K562 (cell line): ENCODE measurements at regions not wholly inside any gene's neighbourhood (a gene's known extent, or its start where the extent isn't known, plus 50 kb on each side); places are given as distances from the start of the nearest gene placed in this dataset.

Experiments used
- ATAC-seq: fragments of 200-7000 bp; cut with Tn5 transposase; 3 replicates; pipeline ENCODE4 v1.9.1; 2020; ENCODE audit warnings: moderate library complexity
- BruUV-seq: library from RNA; stranded (reverse); fragments of 400-500 nt; replicated peaks from 2 replicates; lab custom pipeline; 2021; lab: Mats Ljungman, UMichigan
- CTCF ChIA-PET: fragments of 300-600 bp; formaldehyde crosslinking; extraction: SDS; loops from one replicate; lab custom pipeline; 2021; ENCODE audit warnings: low intra/inter-chr PET ratio; lab: Yijun Ruan, JAX
- POLR2A ChIA-PET: fragments of 300-600, 350-650 bp; sonication (Branson Sonifier 250); formaldehyde crosslinking; extraction: SDS; loops from one replicate; lab custom pipeline; 2021; ENCODE audit warnings: antibody characterized with exemption, inconsistent platforms; lab: Yijun Ruan, JAX
- DNase-seq, 4 experiments: peaks; one replicate each; pipeline versions ENCODE4 v3.0.0 to v3.0.0-alpha.2; 2011 to 2018; ENCODE audit warnings: low spot score in 3 of 4, mixed read lengths in 3 of 4; ENCODE audit errors: extremely low read depth in 1 of 4
- FAIRE-seq: peaks from 2 replicates; lab custom pipeline; 2011; peaks lifted over from hg19 to GRCh38; lab: Jason Lieb, UNC
- H2AFZ ChIP-seq: 2 replicates; pipeline ENCODE4 v1.6.0; 2011; ENCODE audit warnings: low read depth, low read length, control low read depth, inconsistent platforms
- H3K27ac ChIP-seq: fragments of 200-600 bp; 3 replicates; pipeline ENCODE4 v1.8.0; 2011; ENCODE audit warnings: low read depth, mild to moderate bottlenecking, control low read depth, inconsistent platforms, low read length, moderate library complexity, mixed read lengths; ENCODE audit errors: extremely low read depth
- H3K27me3 ChIP-seq, 2 experiments: fragments of 300-600 bp in 1 of 2; 2 replicates in 1 of 2; 3 replicates in 1 of 2; pipeline versions ENCODE4 v1.6.0 to v1.8.0; 2011; ENCODE audit warnings: inconsistent platforms in 2 of 2, low read length in 2 of 2, mild to moderate bottlenecking in 1 of 2, mixed read lengths in 1 of 2, moderate library complexity in 1 of 2; ENCODE audit not compliant: control insufficient read depth in 2 of 2, insufficient read depth in 2 of 2
- H3K36me3 ChIP-seq: fragments of 300-600 bp; 3 replicates; pipeline ENCODE4 v1.8.0; 2011; ENCODE audit warnings: mild to moderate bottlenecking, low read length, inconsistent platforms; ENCODE audit not compliant: control insufficient read depth, insufficient read depth
- H3K4me1 ChIP-seq, 2 experiments: fragments of 200-600 bp in 1 of 2; replicated peaks in 1 of 2; 2 replicates in 1 of 2; 3 replicates in 1 of 2; pipeline versions ENCODE4 v1.5.1 to v1.8.0; 2011; ENCODE audit warnings: inconsistent platforms in 2 of 2, low read length in 2 of 2, mild to moderate bottlenecking in 1 of 2, mixed read lengths in 1 of 2, moderate library complexity in 1 of 2; ENCODE audit not compliant: control insufficient read depth in 2 of 2, insufficient read depth in 2 of 2
- H3K4me2 ChIP-seq: 2 replicates; pipeline ENCODE4 v1.6.1; 2011; ENCODE audit warnings: low read length, control low read depth, inconsistent platforms, mixed read lengths; ENCODE audit not compliant: insufficient read depth
- H3K4me3 ChIP-seq: fragments of 200-600 bp; sonication (generic), shearing (Covaris generic); 2 replicates; pipeline ENCODE4 v1.5.1; 2016; ENCODE audit warnings: control low read depth, inconsistent platforms
- H3K79me2 ChIP-seq: fragments of 200-600 bp; 3 replicates; pipeline ENCODE4 v1.8.0; 2011; ENCODE audit warnings: low read length, inconsistent platforms; ENCODE audit not compliant: control insufficient read depth, insufficient read depth
- H3K9ac ChIP-seq, 2 experiments: 2 replicates each; pipeline versions ENCODE4 v1.6.0 to v1.6.1; 2011; ENCODE audit warnings: low read depth in 2 of 2, low read length in 2 of 2, control low read depth in 1 of 2, inconsistent platforms in 1 of 2, mild to moderate bottlenecking in 1 of 2, mixed read lengths in 1 of 2; ENCODE audit not compliant: insufficient read depth in 1 of 2
- H3K9me1 ChIP-seq: one replicate; pipeline ENCODE4 v1.6.0; 2011; ENCODE audit warnings: inconsistent platforms, mild to moderate bottlenecking, low read length, moderate library complexity; ENCODE audit not compliant: control insufficient read depth, insufficient read depth
- H3K9me3 ChIP-seq: replicated peaks from 2 replicates; pipeline ENCODE4 v1.5.1; 2011; ENCODE audit warnings: low read depth, low read length, inconsistent platforms; ENCODE audit not compliant: control insufficient read depth, insufficient read depth
- H4K20me1 ChIP-seq: replicated peaks from 2 replicates; pipeline ENCODE4 v1.6.1; 2011; ENCODE audit warnings: low read length, inconsistent platforms, mixed read lengths; ENCODE audit not compliant: control insufficient read depth, insufficient read depth
- BHLHE40 ChIP-seq: IDR thresholded peaks from 2 replicates; pipeline ENCODE4 v1.6.1; 2011; ENCODE audit warnings: low read length, improper control_type of control experiment
- FOS ChIP-seq: IDR thresholded peaks from 3 replicates; pipeline ENCODE4 v1.6.1; 2011; ENCODE audit not compliant: insufficient read length; ENCODE audit errors: extremely low read depth
- KDM5B ChIP-seq: fragments of 200-600 bp; sonication (generic); IDR thresholded peaks from 2 replicates; pipeline ENCODE4 v1.6.1; 2012; ENCODE audit warnings: low read depth, mild to moderate bottlenecking, moderate library complexity, low read length, control low read depth, inconsistent platforms; ENCODE audit not compliant: insufficient replicate concordance
- NR2C1 ChIP-seq, 2 experiments: fragments of 450-650 bp; IDR thresholded peaks; 2 replicates each; pipeline ENCODE4 v1.6.1; 2017; ENCODE audit warnings: mild to moderate bottlenecking in 2 of 2, antibody characterized with exemption in 1 of 2, inconsistent platforms in 1 of 2, missing compliant biosample characterization in 1 of 2, missing genetic modification characterization in 1 of 2
- RBM22 ChIP-seq: fragments of 200-400 bp; formaldehyde crosslinking; IDR thresholded peaks from 2 replicates; pipeline ENCODE4 v1.6.1; 2018; ENCODE audit warnings: low read length, low read depth; ENCODE audit not compliant: poor library complexity, severe bottlenecking
- WHSC1 ChIP-seq: IDR thresholded peaks from one replicate; pipeline ENCODE4 v1.6.1; 2012; ENCODE audit warnings: low read length, control low read depth, inconsistent platforms
- YBX1 ChIP-seq: fragments of 450-650 bp; IDR thresholded peaks from 2 replicates; pipeline ENCODE4 v1.7.1; 2016; ENCODE audit warnings: mild to moderate bottlenecking
- ZNF699 ChIP-seq: fragments of 250-450 bp; sonication (Bioruptor Pico); IDR thresholded peaks from 2 replicates; pipeline ENCODE4 v1.8.0; 2021; ENCODE audit warnings: mild to moderate bottlenecking, moderate library complexity; ENCODE audit not compliant: insufficient replicate concordance
- ZSCAN32 ChIP-seq: fragments of 450-650 bp; formaldehyde crosslinking; IDR thresholded peaks from 2 replicates; pipeline ENCODE4 v1.4.0; 2020; ENCODE audit warnings: mild to moderate bottlenecking, moderate library complexity
- WGBS: fragments of 100-300 bp; shearing (Covaris generic); methylation state at CpG from one replicate; pipeline ENCODE4 v1.1.6; 2016; ENCODE audit warnings: low coverage, mixed read lengths; ENCODE audit not compliant: insufficient coverage; ENCODE audit errors: missing lambda C conversion rate; 5-methylcytosine and 5-hydroxymethylcytosine counted together
- in situ Hi-C: fragments of 300-500 bp; cut with MboI; formaldehyde crosslinking; loops from 4 replicates; pipeline ENCODE4 v1.15.0; 2018; ENCODE audit warnings: inconsistent platforms, mixed read lengths
- intact Hi-C: fragments of 100-400 bp; cut with micrococcal nuclease; formaldehyde crosslinking; loops from 2 replicates; pipeline ENCODE4 v1.14.2; 2022

DNA sequence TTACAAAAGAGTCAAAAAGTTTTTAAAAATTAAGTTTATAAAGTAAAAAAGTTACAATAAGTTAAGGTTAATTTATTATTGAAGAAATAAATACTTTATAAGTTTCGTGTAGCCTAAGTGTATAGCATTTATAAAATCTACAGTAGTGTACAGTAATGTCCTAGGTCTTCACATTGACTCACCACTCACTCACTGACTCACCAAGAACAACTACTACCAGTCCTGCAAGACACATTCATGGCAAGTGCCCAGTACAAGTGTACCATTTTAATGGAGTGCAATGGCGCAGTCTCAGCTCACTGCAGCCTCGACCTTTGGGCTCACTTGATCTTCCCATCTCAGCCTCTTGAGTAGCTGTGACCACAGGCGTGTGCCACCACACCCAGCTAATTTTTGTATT is 128.2 kb downstream of the GPX5 start:
- Histone ChIP-seq H3K36me3 (no peaks in the 10 kb centered on the region), H3K27me3 (no peaks in the 10 kb centered on the region), H3K79me2 (no peaks in the 10 kb centered on the region), H3K4me3 (no peak overlapping the region), H4K20me1 (no peaks in the 10 kb centered on the region), H3K4me1 (peaks cover 0 to 7% of the 10 kb centered on the region in 2 experiments; a peak in 2 of 5 replicates), H3K9ac (no peak overlapping the region), H3K4me2 (no peak overlapping the region), H2AFZ (no peak overlapping the region), H3K27ac (no peak overlapping the region), H3K9me3 (no peaks in the 10 kb centered on the region), H3K9me1 (no peaks in the 10 kb centered on the region)
- FAIRE-seq (no peak), ATAC-seq (no peak), DNase-seq (no peak)
- ChIA-PET POLR2A (interaction anchor here (0.6 kb wide), 1 partner anchor 1252 kb away, joined by 3 read pairs; no protein-coding TSS in a partner anchor), CTCF (no interaction called here)
- in situ Hi-C loops: no loop called here
- intact Hi-C loops: no loop called here
- BruUV-seq: no TSS peak
- WGBS: 83% methylated on average over 4 of the region's 4 CpGs
- no peak for TF ChIP-seq YBX1
- no peak for TF ChIP-seq WHSC1
- TF ChIP-seq RBM22: no peak
- no peak for TF ChIP-seq NR2C1 (IDR thresholded peaks at IDR 0.05)
- no peak for TF ChIP-seq NR2C1 (tag; IDR thresholded peaks at IDR 0.05)
- TF ChIP-seq ZSCAN32 (CRISPR knock-in tag): no peak
- TF ChIP-seq BHLHE40: no peak
- no peak for TF ChIP-seq FOS
- no peak for TF ChIP-seq ZNF699
- no peak for TF ChIP-seq KDM5B
